GM23338 (cell line): ENCODE measurements at regions not wholly inside any gene's neighbourhood (a gene's known extent, or its start where the extent isn't known, plus 50 kb on each side); places are given as distances from the start of the nearest gene placed in this dataset.

Source experiments
- ATAC-seq: fragments of 200-7000 bp; cut with Tn5 transposase; 3 replicates; pipeline ENCODE4 v1.9.1; 2020
- DNase-seq: peaks from one replicate; pipeline ENCODE4 v3.0.0-alpha.2; 2015; ENCODE audit warnings: low spot score
- H2AFZ ChIP-seq: fragments of 200-600 bp; sonication (generic); 2 replicates; pipeline ENCODE4 v1.8.0; 2016; ENCODE audit warnings: antibody characterized with exemption, mild to moderate bottlenecking, moderate library complexity
- H3F3A ChIP-seq: fragments of 200-600 bp; sonication (generic); replicated peaks from 2 replicates; pipeline ENCODE4 v1.8.0; 2017; ENCODE audit warnings: antibody characterized with exemption, mixed run types, low read depth
- H3K27ac ChIP-seq: fragments of 200-600 bp; sonication (generic); 2 replicates; pipeline ENCODE4 v1.6.1; 2016; ENCODE audit warnings: low read depth
- H3K27me3 ChIP-seq: fragments of 200-600 bp; sonication (generic); 2 replicates; pipeline ENCODE4 v1.8.0; 2016; ENCODE audit warnings: mild to moderate bottlenecking, mixed run types, moderate library complexity; ENCODE audit not compliant: insufficient read depth
- H3K36me3 ChIP-seq: fragments of 200-600 bp; sonication (generic); 2 replicates; pipeline ENCODE4 v1.8.0; 2016; ENCODE audit warnings: mild to moderate bottlenecking; ENCODE audit not compliant: insufficient read depth
- H3K4me1 ChIP-seq: fragments of 200-600 bp; sonication (generic); 2 replicates; pipeline ENCODE4 v1.8.0; 2016; ENCODE audit warnings: mild to moderate bottlenecking, moderate library complexity; ENCODE audit not compliant: insufficient read depth
- H3K4me2 ChIP-seq: fragments of 200-600 bp; sonication (generic); 2 replicates; pipeline ENCODE4 v1.7.1; 2017; ENCODE audit warnings: mixed run types
- H3K4me3 ChIP-seq: fragments of 200-600 bp; sonication (generic); 2 replicates; pipeline ENCODE4 v1.6.1; 2016; ENCODE audit warnings: mixed run types
- H3K79me2 ChIP-seq: fragments of 200-600 bp; sonication (generic); replicated peaks from 2 replicates; pipeline ENCODE4 v1.8.0; 2017; ENCODE audit warnings: mild to moderate bottlenecking; ENCODE audit not compliant: insufficient read depth
- H3K9me2 ChIP-seq: fragments of 200-600 bp; sonication (generic); 2 replicates; pipeline ENCODE4 v1.8.0; 2017; ENCODE audit not compliant: insufficient read depth
- H4K20me1 ChIP-seq: fragments of 200-600 bp; sonication (generic); replicated peaks from 2 replicates; pipeline ENCODE4 v1.8.0; 2017; ENCODE audit warnings: mild to moderate bottlenecking; ENCODE audit not compliant: insufficient read depth
- H3K27ac Mint-ChIP-seq: 2 replicates; pipeline ENCODE4 v1.8.0; 2020; ENCODE audit warnings: inconsistent platforms, mild to moderate bottlenecking, moderate library complexity, mixed read lengths
- H3K27me3 Mint-ChIP-seq: 3 replicates; pipeline ENCODE4 v1.8.0; 2022; ENCODE audit warnings: low read depth, mild to moderate bottlenecking, moderate library complexity, mixed read lengths, inconsistent platforms; ENCODE audit not compliant: insufficient read depth, poor library complexity
- H3K36me3 Mint-ChIP-seq: 3 replicates; pipeline ENCODE4 v1.8.0; 2021; ENCODE audit warnings: low read depth, mild to moderate bottlenecking, inconsistent platforms, moderate library complexity, mixed read lengths
- H3K4me1 Mint-ChIP-seq: 3 replicates; pipeline ENCODE4 v1.8.0; 2020; ENCODE audit warnings: mild to moderate bottlenecking, inconsistent platforms, mixed read lengths
- H3K4me3 Mint-ChIP-seq: 3 replicates; pipeline ENCODE4 v1.8.0; 2021; ENCODE audit warnings: moderate library complexity, mild to moderate bottlenecking, inconsistent platforms, mixed read lengths
- H3K9me3 Mint-ChIP-seq: 3 replicates; pipeline ENCODE4 v1.8.0; 2020; ENCODE audit warnings: moderate library complexity, mild to moderate bottlenecking, inconsistent platforms, mixed read lengths
- CREB1 ChIP-seq: fragments of 250-450 bp; sonication (Bioruptor Pico); IDR thresholded peaks from 2 replicates; pipeline ENCODE4 v1.5.0; 2020; ENCODE audit warnings: low read depth, mild to moderate bottlenecking, moderate library complexity
- CTCF ChIP-seq, 2 experiments: fragments of 200-600 bp in 1 of 2; sonication (generic) in 1 of 2; conservative IDR thresholded peaks; 2 replicates each; pipeline versions ENCODE4 v1.5.1 to v1.6.1; 2016 to 2017; ENCODE audit warnings: antibody characterized with exemption in 2 of 2, low read depth in 2 of 2, mild to moderate bottlenecking in 2 of 2, moderate library complexity in 1 of 2
- ETS1 ChIP-seq: IDR thresholded peaks from 2 replicates; pipeline ENCODE4 v1.6.1; 2016; ENCODE audit warnings: antibody characterized with exemption
- EZH2phosphoT487 ChIP-seq: fragments of 200-600 bp; sonication (generic); IDR thresholded peaks from one replicate; pipeline ENCODE4 v1.8.1; 2018; ENCODE audit warnings: antibody characterized with exemption; ENCODE audit not compliant: unreplicated experiment
- JUNB ChIP-seq: IDR thresholded peaks from one replicate; pipeline ENCODE4 v1.6.1; 2016; ENCODE audit warnings: antibody characterized with exemption; ENCODE audit not compliant: unreplicated experiment
- NANOG ChIP-seq: IDR thresholded peaks from 2 replicates; pipeline ENCODE4 v1.6.1; 2016; ENCODE audit warnings: antibody characterized with exemption, borderline replicate concordance
- POLR2AphosphoS5 ChIP-seq: IDR thresholded peaks from 2 replicates; pipeline ENCODE4 v1.6.1; 2016; ENCODE audit warnings: antibody characterized with exemption, low read depth
- REST ChIP-seq: IDR thresholded peaks from one replicate; pipeline ENCODE4 v1.6.1; 2018; ENCODE audit warnings: antibody characterized with exemption; ENCODE audit not compliant: unreplicated experiment
- STAT1 ChIP-seq: IDR thresholded peaks from one replicate; pipeline ENCODE4 v1.6.1; 2016; ENCODE audit warnings: antibody characterized with exemption; ENCODE audit not compliant: unreplicated experiment
- ZNF114 ChIP-seq: fragments of 250-450 bp; sonication (Bioruptor Pico); IDR thresholded peaks from 2 replicates; pipeline ENCODE4 v1.5.0; 2020; ENCODE audit warnings: mild to moderate bottlenecking, moderate library complexity
- ZNF331 ChIP-seq: fragments of 250-450 bp; sonication (Bioruptor Pico); IDR thresholded peaks from 2 replicates; pipeline ENCODE4 v1.5.0; 2020; ENCODE audit warnings: low read depth, mild to moderate bottlenecking, moderate library complexity
- ZNF462 ChIP-seq: fragments of 250-450 bp; sonication (Bioruptor Pico); IDR thresholded peaks from 2 replicates; pipeline ENCODE4 v1.5.0; 2020; ENCODE audit warnings: mild to moderate bottlenecking, moderate library complexity

GRCh38 chr12:43120150-43120549, 431.9 kb downstream of the ADAMTS20 start (continued):
- TF ChIP-seq ZNF462 (CRISPR knock-in tag): no peak
- no peak for TF ChIP-seq POLR2AphosphoS5
- no peak for TF ChIP-seq NANOG
- TF ChIP-seq ZNF114 (CRISPR knock-in tag): no peak
- TF ChIP-seq ETS1: no peak
- TF ChIP-seq ZNF331 (CRISPR knock-in tag): no peak
- no peak for TF ChIP-seq CTCF (conservative IDR thresholded peaks at IDR 0.05; ENCODE audit: low read depth in 2 of 2)

GRCh38 chr12:43118881-43119280, 433.1 kb downstream of the ADAMTS20 start:
- Histone ChIP-seq H3K4me1 (no peaks in the 10 kb centered on the region), H3K27me3 (no peaks in the 10 kb centered on the region), H3K4me2 (no peak overlapping the region), H3K36me3 (no peaks in the 10 kb centered on the region), H3F3A (no peaks in the 10 kb centered on the region), H3K27ac (no peak overlapping the region), H3K9me2 (peaks cover 7% of the 10 kb centered on the region; the same call in 1 of the 2 replicates), H4K20me1 (no peaks in the 10 kb centered on the region), H3K4me3 (no peak overlapping the region), H3K79me2 (no peaks in the 10 kb centered on the region), H2AFZ (no peak overlapping the region)
- no peaks in the 10 kb centered on the region for H3K9me3 Mint-ChIP-seq
- H3K4me1 Mint-ChIP-seq: no peaks in the 10 kb centered on the region
- no peaks in the 10 kb centered on the region for H3K36me3 Mint-ChIP-seq
- ATAC-seq: no peak
- H3K27ac Mint-ChIP-seq: no peak overlapping the region
- H3K4me3 Mint-ChIP-seq: no peak overlapping the region
- H3K27me3 Mint-ChIP-seq: no peaks in the 10 kb centered on the region
- no peak for DNase-seq
- TF ChIP-seq STAT1: no peak
- TF ChIP-seq ZNF331 (CRISPR knock-in tag): no peak
- TF ChIP-seq NANOG: no peak
- no peak for TF ChIP-seq JUNB
- no peak for TF ChIP-seq REST
- TF ChIP-seq ETS1: no peak
- TF ChIP-seq EZH2phosphoT487: no peak
- no peak for TF ChIP-seq CREB1 (CRISPR knock-in tag)
- no peak for TF ChIP-seq ZNF114 (CRISPR knock-in tag)
